Stomach (tissue), 8 donors: ENCODE measurements at regions not wholly inside any gene's neighbourhood (a gene's known extent, or its start where the extent isn't known, plus 50 kb on each side); places are given as distances from the start of the nearest gene placed in this dataset.

Experiments used
- DNase-seq, 2 donors: peaks; one replicate each; pipeline versions ENCODE4 v3.0.0 to v3.0.0-alpha.2; 2013 to 2019
- H3K27ac ChIP-seq, 5 donors: fragments of 200-600 bp in 4 of 5; sonication (generic) in 4 of 5; one replicate each; pipeline ENCODE4 v1.5.1; 2013 to 2019; ENCODE audit warnings: mild to moderate bottlenecking in 1 of 5, moderate library complexity in 1 of 5
- H3K27me3 ChIP-seq, 3 donors: fragments of 200-600 bp; sonication (generic); one replicate each; pipeline ENCODE4 v1.5.1; 2017 to 2019; ENCODE audit warnings: mixed run types in 1 of 3
- H3K36me3 ChIP-seq, 4 donors: fragments of 200-600 bp; sonication (generic); 1 replicate in 3 of 4; 2 replicates in 1 of 4; pipeline ENCODE4 v1.5.1; 2016 to 2019
- H3K4me1 ChIP-seq, 4 donors: fragments of 200-600 bp; sonication (generic); one replicate each; pipeline ENCODE4 v1.5.1; 2016 to 2019
- H3K4me3 ChIP-seq, 4 donors: fragments of 200-600 bp; sonication (generic) in 3 of 4; one replicate each; pipeline ENCODE4 v1.5.1; 2016 to 2019; ENCODE audit warnings: mild to moderate bottlenecking in 1 of 4
- H3K9me3 ChIP-seq, 4 donors: fragments of 200-600 bp; sonication (generic); one replicate each; pipeline ENCODE4 v1.5.1; 2016 to 2019
- CTCF ChIP-seq, 7 experiments: fragments of 450-650 bp in 4 of 7; fragments of 200-600 bp in 3 of 7; sonication (generic) in 3 of 7; IDR thresholded peaks; one replicate each; pipeline ENCODE4 v1.5.1; 2016 to 2019; ENCODE audit warnings: antibody characterized with exemption in 7 of 7, control low read depth in 2 of 7, mild to moderate bottlenecking in 1 of 7
- EP300 ChIP-seq: sonication (generic); formaldehyde crosslinking; IDR thresholded peaks from one replicate; pipeline ENCODE4 v1.6.1; 2017; ENCODE audit warnings: antibody characterized with exemption
- POLR2A ChIP-seq, 4 donors: fragments of 450-650 bp; IDR thresholded peaks; one replicate each; pipeline ENCODE4 v1.6.1; 2016; ENCODE audit warnings: antibody characterized with exemption in 4 of 4, control low read depth in 2 of 4, mild to moderate bottlenecking in 1 of 4, moderate library complexity in 1 of 4
- POLR2AphosphoS5 ChIP-seq, 3 donors: sonication (generic); formaldehyde crosslinking; IDR thresholded peaks; one replicate each; pipeline ENCODE4 v1.6.1; 2016; ENCODE audit warnings: antibody characterized with exemption in 3 of 3
- WGBS, 5 donors: extraction: QIAGEN DNeasy Blood & Tissue Kit in 3 of 5; methylation state at CpG; one replicate each; pipeline versions ENCODE4 v1.1.5 to v1.1.7; 2013 to 2018; 5-methylcytosine and 5-hydroxymethylcytosine counted together
- intact Hi-C: fragments of 100-400 bp; cut with DNase I; formaldehyde crosslinking; loops from one replicate; pipeline ENCODE4 v1.15.1; 2023; ENCODE audit warnings: low total_unique reads
- donor health status: healthy with polysubstance abuse.
- donor health status: Bipolar disorder and iron deficiency.
- donor health status: healthy.

GRCh38 chr12:94811611-94812010, 161.3 kb upstream of the TMCC3 start:
- DNase-seq = no peak
- Histone ChIP-seq H3K36me3 (no peaks in the 10 kb centered on the region), H3K4me3 (no peak overlapping the region), H3K27me3 (no peaks in the 10 kb centered on the region), H3K9me3 (peaks cover 14 to 43% (median 32%) of the 10 kb centered on the region in 4 donors), H3K27ac (no peak overlapping the region), H3K4me1 (no peaks in the 10 kb centered on the region)
- TF ChIP-seq CTCF (IDR thresholded peaks at IDR 0.05) (no peak), POLR2A (IDR thresholded peaks at IDR 0.05) (no peak), POLR2AphosphoS5 (IDR thresholded peaks at IDR 0.05) (no peak), EP300 (no peak)
- intact Hi-C loops = no loop called here

GRCh38 chr12:94807951-94808350, 157.6 kb upstream of the TMCC3 start:
- H3K36me3 ChIP-seq = no peaks in the 10 kb centered on the region
- no peak overlapping the region for H3K27ac ChIP-seq
- no peak overlapping the region for H3K4me3 ChIP-seq
- intact Hi-C loops = no loop called here
- no peaks in the 10 kb centered on the region for H3K4me1 ChIP-seq
- H3K9me3 ChIP-seq = peaks cover 8 to 22% (median 19%) of the 10 kb centered on the region in 4 donors
- DNase-seq = no peak
- H3K27me3 ChIP-seq = no peaks in the 10 kb centered on the region
- no peak for TF ChIP-seq EP300
- no peak for TF ChIP-seq CTCF (IDR thresholded peaks at IDR 0.05)
- TF ChIP-seq POLR2A (IDR thresholded peaks at IDR 0.05) = no peak
- TF ChIP-seq POLR2AphosphoS5 (IDR thresholded peaks at IDR 0.05) = no peak

GRCh38 chr12:94806617-94807016, 156.3 kb upstream of the TMCC3 start:
- Histone ChIP-seq H3K36me3 (no peaks in the 10 kb centered on the region), H3K27ac (no peak overlapping the region), H3K9me3 (peaks cover 0 to 8% (median 6%) of the 10 kb centered on the region in 4 donors), H3K4me1 (no peaks in the 10 kb centered on the region), H3K27me3 (no peaks in the 10 kb centered on the region), H3K4me3 (no peak overlapping the region)
- intact Hi-C loops = no loop called here
- no peak for TF ChIP-seq CTCF (IDR thresholded peaks at IDR 0.05)
- no peak for TF ChIP-seq EP300
- no peak for TF ChIP-seq POLR2AphosphoS5 (IDR thresholded peaks at IDR 0.05)
- no peak for TF ChIP-seq POLR2A (IDR thresholded peaks at IDR 0.05)
- WGBS, 5 donors = 77 to 89% (median 86%) methylated on average over 6 of the region's 6 CpGs
- no peak for DNase-seq

GRCh38 chr12:94805749-94806529, 155.6 kb upstream of the TMCC3 start:
- Histone ChIP-seq H3K4me1 (no peaks in the 10 kb centered on the region), H3K27me3 (no peaks in the 10 kb centered on the region), H3K4me3 (no peak overlapping the region), H3K36me3 (no peaks in the 10 kb centered on the region), H3K9me3 (peaks cover 0 to 5% (median 1%) of the 10 kb centered on the region in 4 donors), H3K27ac (no peak overlapping the region)
- intact Hi-C loops = no loop called here
- WGBS, 5 donors = 82 to 92% (median 88%) methylated on average over 2 of the region's 2 CpGs
- TF ChIP-seq CTCF (IDR thresholded peaks at IDR 0.05) = no peak
- no peak for TF ChIP-seq EP300
- TF ChIP-seq POLR2A (IDR thresholded peaks at IDR 0.05) = no peak
- no peak for TF ChIP-seq POLR2AphosphoS5 (IDR thresholded peaks at IDR 0.05)
- peak in 1 of 2 donors; percentile 23 for DNase-seq
